Stimulated activated CD8-positive, alpha-beta memory T cell treated with anti-CD3 and anti-CD28 coated beads, Interleukin-12 subunit alpha, Interleukin-12 subunit beta, amount 100 ng/mL, for 4 hours (primary cell): ENCODE measurements at regions not wholly inside any gene's neighbourhood (a gene's known extent, or its start where the extent isn't known, plus 50 kb on each side); places are given as distances from the start of the nearest gene placed in this dataset.
"Not testable (repeated sequence)": the region's sequence is repeated elsewhere in the genome, so short reads cannot be mapped to it uniquely, and the experiment has no call there.

Experiments
- DNase-seq: peaks from one replicate; pipeline ENCODE4 v3.0.0-alpha.2; 2020; ENCODE audit warnings: low read depth

GRCh38 chr5:168097876-168098653 lies 193.4 kb upstream of the WWC1 start:
- no peak for DNase-seq

- DNase-seq, result no peak
Measured at GRCh38 chr5:168101352-168101751, 190.1 kb upstream of the WWC1 start.

- not testable (repeated sequence) for DNase-seq
Measured at GRCh38 chr5:168103018-168103417, 188.4 kb upstream of the WWC1 start.

GRCh38 chr5:168104350-168104749 lies 187.1 kb upstream of the WWC1 start:
- no peak for DNase-seq

GRCh38 chr5:168104811-168105481 lies 186.5 kb upstream of the WWC1 start:
- no peak for DNase-seq

GRCh38 chr5:168106008-168106761 lies 185.3 kb upstream of the WWC1 start:
- no peak for DNase-seq

- no peak for DNase-seq
Measured at GRCh38 chr5:168109441-168109840, 182.0 kb upstream of the WWC1 start.

- no peak for DNase-seq
Measured at GRCh38 chr5:168110384-168110783, 181.1 kb upstream of the WWC1 start.

- no peak for DNase-seq
Measured at GRCh38 chr5:168110870-168111832, 180.3 kb upstream of the WWC1 start.

- no peak for DNase-seq
Measured at GRCh38 chr5:168114444-168115017, 176.9 kb upstream of the WWC1 start.

- no peak for DNase-seq
Measured at GRCh38 chr5:168117469-168117868, 174.0 kb upstream of the WWC1 start.

- DNase-seq, result no peak
Measured at GRCh38 chr5:168118042-168118668, 173.3 kb upstream of the WWC1 start.

- DNase-seq, result no peak
Measured at GRCh38 chr5:168120401-168121137, 170.9 kb upstream of the WWC1 start.

GRCh38 chr5:168121138-168121494 lies 170.3 kb upstream of the WWC1 start:
- DNase-seq, result no peak

GRCh38 chr5:168123631-168124528 lies 167.6 kb upstream of the WWC1 start:
- DNase-seq, result no peak

- DNase-seq, result no peak
Measured at GRCh38 chr5:168125445-168126199, 165.8 kb upstream of the WWC1 start.

- DNase-seq, result no peak
Measured at GRCh38 chr5:168126606-168127005, 164.8 kb upstream of the WWC1 start.

GRCh38 chr5:168128111-168128510 lies 163.3 kb upstream of the WWC1 start:
- DNase-seq, result no peak
